Ascending aorta (tissue), 2 donors: ENCODE measurements at regions not wholly inside any gene's neighbourhood (a gene's known extent, or its start where the extent isn't known, plus 50 kb on each side); places are given as distances from the start of the nearest gene placed in this dataset.
"Not testable (repeated sequence)": the region's sequence is repeated elsewhere in the genome, so short reads cannot be mapped to it uniquely, and the experiment has no call there.

Source experiments
- DNase-seq, 2 donors: peaks; one replicate each; pipeline ENCODE4 v3.0.0-alpha.2; 2019; ENCODE audit warnings: low spot score in 2 of 2
- H3K27ac ChIP-seq, 2 donors: fragments of 200-600 bp; sonication (generic); one replicate each; pipeline ENCODE4 v1.5.1; 2016 to 2017; ENCODE audit warnings: mild to moderate bottlenecking in 1 of 2
- H3K27me3 ChIP-seq: fragments of 200-600 bp; sonication (generic); one replicate; pipeline ENCODE4 v1.5.1; 2017
- H3K36me3 ChIP-seq, 2 donors: fragments of 200-600 bp; sonication (generic); one replicate each; pipeline ENCODE4 v1.5.1; 2016
- H3K4me1 ChIP-seq, 2 donors: fragments of 200-600 bp; sonication (generic); one replicate each; pipeline ENCODE4 v1.5.1; 2016 to 2017; ENCODE audit warnings: mild to moderate bottlenecking in 1 of 2
- H3K4me3 ChIP-seq, 2 donors: fragments of 200-600 bp; sonication (generic); one replicate each; pipeline ENCODE4 v1.5.1; 2016 to 2017; ENCODE audit warnings: mild to moderate bottlenecking in 1 of 2
- H3K9me3 ChIP-seq, 2 donors: fragments of 200-600 bp; sonication (generic); one replicate each; pipeline ENCODE4 v1.5.1; 2016
- CTCF ChIP-seq, 3 experiments: fragments of 200-600 bp in 2 of 3; fragments of 450-650 bp in 1 of 3; sonication (generic) in 2 of 3; IDR thresholded peaks; one replicate each; pipeline ENCODE4 v1.5.1; 2016 to 2019; ENCODE audit warnings: antibody characterized with exemption in 3 of 3, mild to moderate bottlenecking in 1 of 3, moderate library complexity in 1 of 3
- intact Hi-C: fragments of 100-400 bp; cut with DNase I; formaldehyde crosslinking; loops from one replicate; pipeline ENCODE4 v1.15.1; 2023

GRCh38 chr14:97117693-97118092 lies 320.5 kb downstream of the VRK1 start:
- no peaks in the 10 kb centered on the region for H3K9me3 ChIP-seq
- H3K4me1 ChIP-seq: no peaks in the 10 kb centered on the region
- H3K27ac ChIP-seq: no peak overlapping the region
- no peak for TF ChIP-seq CTCF (IDR thresholded peaks at IDR 0.05)
- no peak overlapping the region for H3K4me3 ChIP-seq
- DNase-seq: no peak
- H3K36me3 ChIP-seq: no peaks in the 10 kb centered on the region
- no peaks in the 10 kb centered on the region for H3K27me3 ChIP-seq
- intact Hi-C loops: no loop called here

GRCh38 chr14:97120204-97120603 lies 323.0 kb downstream of the VRK1 start:
- intact Hi-C loops: no loop called here
- no peaks in the 10 kb centered on the region for H3K4me1 ChIP-seq
- no peak overlapping the region for H3K4me3 ChIP-seq
- H3K9me3 ChIP-seq: no peaks in the 10 kb centered on the region
- no peak for DNase-seq
- H3K27ac ChIP-seq: no peak overlapping the region
- H3K27me3 ChIP-seq: no peaks in the 10 kb centered on the region
- no peak for TF ChIP-seq CTCF (IDR thresholded peaks at IDR 0.05)
- H3K36me3 ChIP-seq: no peaks in the 10 kb centered on the region

GRCh38 chr14:97120611-97121031 lies 323.4 kb downstream of the VRK1 start:
- no peak for TF ChIP-seq CTCF (IDR thresholded peaks at IDR 0.05)
- no peak for DNase-seq
- no peak overlapping the region for H3K27ac ChIP-seq
- H3K4me3 ChIP-seq: no peak overlapping the region
- H3K36me3 ChIP-seq: no peaks in the 10 kb centered on the region
- no peaks in the 10 kb centered on the region for H3K4me1 ChIP-seq
- no peaks in the 10 kb centered on the region for H3K9me3 ChIP-seq
- no peaks in the 10 kb centered on the region for H3K27me3 ChIP-seq
- intact Hi-C loops: no loop called here

- Histone ChIP-seq H3K9me3 (no peaks in the 10 kb centered on the region), H3K27ac (no peak overlapping the region), H3K27me3 (no peaks in the 10 kb centered on the region), H3K4me3 (no peak overlapping the region), H3K36me3 (no peaks in the 10 kb centered on the region), H3K4me1 (no peaks in the 10 kb centered on the region)
- no peak for DNase-seq
- no peak for TF ChIP-seq CTCF (IDR thresholded peaks at IDR 0.05)
- intact Hi-C loops: no loop called here
Observed at GRCh38 chr14:97129639-97130038, 332.5 kb downstream of the VRK1 start.

GRCh38 chr14:97135847-97136246 lies 338.7 kb downstream of the VRK1 start:
- H3K9me3 ChIP-seq, DNase-seq, H3K27me3 ChIP-seq, intact Hi-C loops, H3K4me1 ChIP-seq, H3K27ac ChIP-seq, H3K4me3 ChIP-seq, H3K36me3 ChIP-seq: not testable (repeated sequence)

GRCh38 chr14:97137705-97138104 lies 340.5 kb downstream of the VRK1 start:
- Histone ChIP-seq H3K27ac (no peak overlapping the region), H3K9me3 (no peaks in the 10 kb centered on the region), H3K36me3 (no peaks in the 10 kb centered on the region), H3K4me3 (no peak overlapping the region), H3K4me1 (no peaks in the 10 kb centered on the region), H3K27me3 (no peaks in the 10 kb centered on the region)
- no peak for DNase-seq
- TF ChIP-seq CTCF (IDR thresholded peaks at IDR 0.05): no peak
- intact Hi-C loops: no loop called here
